Upper lobe of left lung (tissue), 6 donors: ENCODE measurements at regions not wholly inside any gene's neighbourhood (a gene's known extent, or its start where the extent isn't known, plus 50 kb on each side); places are given as distances from the start of the nearest gene placed in this dataset.

Experiments
- ATAC-seq, 2 donors: fragments of 200-7000 bp; cut with Tn5 transposase; one replicate each; pipeline ENCODE4 v1.9.1; 2022; ENCODE audit warnings: mild to moderate bottlenecking in 2 of 2, moderate library complexity in 2 of 2; ENCODE audit not compliant: low FRiP score in 2 of 2
- DNase-seq, 2 donors: peaks; one replicate each; pipeline ENCODE4 v3.0.0-alpha.2; 2019 to 2020
- H3K27ac ChIP-seq, 4 donors: fragments of 200-600 bp; sonication (generic); one replicate each; pipeline ENCODE4 v1.5.1; 2016 to 2019
- H3K27me3 ChIP-seq, 4 donors: fragments of 200-600 bp; sonication (generic); one replicate each; pipeline ENCODE4 v1.5.1; 2017 to 2019
- H3K36me3 ChIP-seq, 4 donors: fragments of 200-600 bp; sonication (generic); one replicate each; pipeline ENCODE4 v1.5.1; 2016 to 2019
- H3K4me1 ChIP-seq, 4 donors: fragments of 200-600 bp; sonication (generic); one replicate each; pipeline ENCODE4 v1.5.1; 2018 to 2019
- H3K4me3 ChIP-seq, 4 donors: fragments of 200-600 bp; sonication (generic); one replicate each; pipeline ENCODE4 v1.5.1; 2017 to 2019; ENCODE audit warnings: mild to moderate bottlenecking in 2 of 4, moderate library complexity in 1 of 4
- H3K9me3 ChIP-seq, 4 donors: fragments of 200-600 bp; sonication (generic); one replicate each; pipeline ENCODE4 v1.5.1; 2018 to 2019
- EP300 ChIP-seq, 4 donors: sonication (generic); formaldehyde crosslinking; IDR thresholded peaks; one replicate each; pipeline ENCODE4 v1.5.1; 2017; ENCODE audit warnings: antibody characterized with exemption in 4 of 4, control low read depth in 2 of 4
- POLR2A ChIP-seq, 4 donors: fragments of 450-650 bp; IDR thresholded peaks; one replicate each; pipeline ENCODE4 v1.5.1; 2016 to 2017; ENCODE audit warnings: antibody characterized with exemption in 4 of 4, mild to moderate bottlenecking in 2 of 4
- POLR2AphosphoS5 ChIP-seq, 2 donors: sonication (generic); formaldehyde crosslinking; IDR thresholded peaks; one replicate each; pipeline ENCODE4 v1.5.1; 2017; ENCODE audit warnings: antibody characterized with exemption in 2 of 2
- WGBS, 2 donors: methylation state at CpG; one replicate each; pipeline ENCODE4 v1.1.5; 2017 to 2018; 5-methylcytosine and 5-hydroxymethylcytosine counted together
- TF ChIP-seq, protein P1 (sequence below), 6 experiments: fragments of 450-650 bp in 4 of 6; fragments of 200-600 bp in 2 of 6; sonication (generic) in 2 of 6; IDR thresholded peaks; one replicate each; pipeline ENCODE4 v1.5.1; 2016 to 2019; ENCODE audit warnings: antibody characterized with exemption in 6 of 6
- donor health status: DM: no; HTN: no; CAD: no; lungs with moderate emphysema.
- donor health status: DM: no; HTN: yes; CAD: no; lungs with severe emphysema.

DNA sequence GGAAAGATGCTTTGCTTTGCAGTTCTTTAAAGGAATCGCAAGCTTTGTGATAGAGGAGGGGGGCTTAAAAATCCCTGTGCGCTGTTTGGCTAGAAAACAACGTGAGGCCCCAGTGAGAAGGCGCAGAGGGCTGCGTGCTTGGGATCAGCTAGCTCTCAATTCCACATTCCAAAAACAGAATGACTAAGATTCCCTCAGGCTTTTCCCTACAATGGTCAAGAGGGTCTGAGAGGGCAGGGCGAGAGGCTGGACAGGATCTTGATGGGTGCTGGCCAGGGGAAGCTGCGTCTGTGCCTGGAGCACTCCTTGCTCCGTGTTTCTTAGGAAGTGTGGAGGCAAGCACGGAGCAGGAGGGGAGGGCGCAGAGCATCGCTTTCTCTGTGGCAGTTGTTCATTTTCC is 72.1 kb upstream of the INHBA start:
- TF ChIP-seq POLR2A (IDR thresholded peaks at IDR 0.05) (no peak), EP300 (IDR thresholded peaks at IDR 0.05) (no peak)
- TF ChIP-seq, protein P1, sequence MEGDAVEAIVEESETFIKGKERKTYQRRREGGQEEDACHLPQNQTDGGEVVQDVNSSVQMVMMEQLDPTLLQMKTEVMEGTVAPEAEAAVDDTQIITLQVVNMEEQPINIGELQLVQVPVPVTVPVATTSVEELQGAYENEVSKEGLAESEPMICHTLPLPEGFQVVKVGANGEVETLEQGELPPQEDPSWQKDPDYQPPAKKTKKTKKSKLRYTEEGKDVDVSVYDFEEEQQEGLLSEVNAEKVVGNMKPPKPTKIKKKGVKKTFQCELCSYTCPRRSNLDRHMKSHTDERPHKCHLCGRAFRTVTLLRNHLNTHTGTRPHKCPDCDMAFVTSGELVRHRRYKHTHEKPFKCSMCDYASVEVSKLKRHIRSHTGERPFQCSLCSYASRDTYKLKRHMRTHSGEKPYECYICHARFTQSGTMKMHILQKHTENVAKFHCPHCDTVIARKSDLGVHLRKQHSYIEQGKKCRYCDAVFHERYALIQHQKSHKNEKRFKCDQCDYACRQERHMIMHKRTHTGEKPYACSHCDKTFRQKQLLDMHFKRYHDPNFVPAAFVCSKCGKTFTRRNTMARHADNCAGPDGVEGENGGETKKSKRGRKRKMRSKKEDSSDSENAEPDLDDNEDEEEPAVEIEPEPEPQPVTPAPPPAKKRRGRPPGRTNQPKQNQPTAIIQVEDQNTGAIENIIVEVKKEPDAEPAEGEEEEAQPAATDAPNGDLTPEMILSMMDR (IDR thresholded peaks at IDR 0.05), result no peak
- no peaks in the 10 kb centered on the region for H3K9me3 ChIP-seq
- no peak overlapping the region for H3K4me3 ChIP-seq
- no peaks in the 10 kb centered on the region for H3K36me3 ChIP-seq
- no peak overlapping the region for H3K27ac ChIP-seq
- ATAC-seq, result no peak
- DNase-seq, result no peak
- H3K4me1 ChIP-seq, result peaks cover 0 to 3% (median 0%) of the 10 kb centered on the region in 4 donors
- 91% methylated on average over 11 of the region's 11 CpGs for WGBS, 2 donors
- no peaks in the 10 kb centered on the region for H3K27me3 ChIP-seq

DNA sequence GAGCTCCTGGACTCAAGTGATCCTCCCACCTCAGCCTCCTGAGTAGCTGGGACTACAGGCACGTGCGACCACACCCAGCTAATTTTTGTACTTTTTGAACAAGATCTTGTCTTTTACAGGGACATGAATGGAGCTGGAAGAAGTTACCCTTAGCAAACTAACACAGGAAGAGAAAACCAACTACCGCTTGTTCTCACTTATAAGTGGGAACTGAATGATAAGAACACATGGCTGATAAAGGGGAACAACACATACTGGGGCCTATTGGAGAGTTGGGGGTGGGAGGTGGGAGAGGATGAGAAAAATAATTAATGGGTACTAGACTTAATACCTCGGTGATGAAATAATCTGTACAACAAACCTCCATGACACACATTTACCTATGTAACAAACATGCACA is 70.9 kb upstream of the INHBA start:
- no peak for DNase-seq
- WGBS, 2 donors, result 74 to 78% methylated on average over 4 of the region's 4 CpGs
- Histone ChIP-seq H3K4me3 (no peak overlapping the region), H3K36me3 (no peaks in the 10 kb centered on the region), H3K4me1 (no peaks in the 10 kb centered on the region), H3K9me3 (no peaks in the 10 kb centered on the region), H3K27me3 (no peaks in the 10 kb centered on the region), H3K27ac (no peak overlapping the region)
- TF ChIP-seq POLR2AphosphoS5 (IDR thresholded peaks at IDR 0.05) (no peak), EP300 (IDR thresholded peaks at IDR 0.05) (no peak), POLR2A (IDR thresholded peaks at IDR 0.05) (no peak)
- TF ChIP-seq, protein P1 (IDR thresholded peaks at IDR 0.05), result no peak
- no peak for ATAC-seq

DNA sequence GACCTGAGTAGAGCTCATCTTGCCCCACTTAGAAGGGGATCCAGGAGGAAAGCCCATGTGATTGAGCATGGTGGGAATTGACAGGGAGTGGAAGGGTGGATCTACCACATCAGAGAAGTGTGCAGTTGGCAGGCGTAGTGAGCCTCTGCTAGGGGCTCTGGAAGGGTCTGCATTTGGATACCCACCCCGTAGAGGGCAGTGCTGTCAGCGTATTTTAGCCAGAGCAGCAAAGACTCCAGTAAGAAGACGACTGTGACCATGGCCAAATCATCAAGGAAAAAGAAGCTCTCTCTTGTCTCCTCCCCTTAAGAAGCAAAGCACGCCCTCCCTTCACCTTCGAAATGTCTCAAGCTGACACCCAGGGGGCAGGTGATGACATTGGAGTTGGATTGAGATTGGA is 68.8 kb upstream of the INHBA start:
- no peak overlapping the region for H3K27ac ChIP-seq
- H3K4me1 ChIP-seq, result no peaks in the 10 kb centered on the region

DNA sequence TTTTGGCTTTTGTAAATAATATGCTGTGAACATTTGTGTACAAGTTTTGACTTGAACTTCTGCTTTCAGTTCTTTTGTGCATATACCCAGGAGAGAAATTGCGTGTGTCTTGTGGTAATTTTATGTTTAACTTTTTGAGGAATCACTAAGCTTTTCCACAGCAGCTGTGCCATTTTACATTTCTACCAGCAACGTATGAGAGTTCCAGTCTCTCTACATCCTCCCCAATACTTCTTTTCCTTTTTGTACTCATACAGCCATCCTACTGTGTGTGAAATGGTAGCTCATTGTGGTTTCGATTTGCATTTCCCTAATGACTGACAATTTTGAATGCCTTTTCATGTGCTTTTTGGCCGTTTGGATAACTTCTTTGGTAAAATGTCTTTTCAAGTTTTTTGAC is 66.3 kb upstream of the INHBA start:
- H3K27ac ChIP-seq, result no peak overlapping the region
- DNase-seq (no peak), ATAC-seq (no peak)
- no peaks in the 10 kb centered on the region for H3K36me3 ChIP-seq
- no peak for TF ChIP-seq POLR2A (IDR thresholded peaks at IDR 0.05)
- TF ChIP-seq, protein P1 (IDR thresholded peaks at IDR 0.05), result no peak
- no peak for TF ChIP-seq POLR2AphosphoS5 (IDR thresholded peaks at IDR 0.05)
- TF ChIP-seq EP300 (IDR thresholded peaks at IDR 0.05), result no peak
- H3K4me3 ChIP-seq, result no peak overlapping the region
- no peaks in the 10 kb centered on the region for H3K4me1 ChIP-seq
- H3K27me3 ChIP-seq, result no peaks in the 10 kb centered on the region
- H3K9me3 ChIP-seq, result no peaks in the 10 kb centered on the region
- 78 to 79% methylated on average over 4 of the region's 4 CpGs for WGBS, 2 donors

More for the DNA sequence above, 68.8 kb upstream of the INHBA start:
- DNase-seq (no peak), ATAC-seq (no peak)
- TF ChIP-seq, protein P1 (IDR thresholded peaks at IDR 0.05), result no peak
- TF ChIP-seq EP300 (IDR thresholded peaks at IDR 0.05) (no peak), POLR2A (IDR thresholded peaks at IDR 0.05) (no peak), POLR2AphosphoS5 (IDR thresholded peaks at IDR 0.05) (no peak)
- Histone ChIP-seq H3K27me3 (no peaks in the 10 kb centered on the region), H3K36me3 (no peaks in the 10 kb centered on the region), H3K4me3 (no peak overlapping the region), H3K9me3 (no peaks in the 10 kb centered on the region)
- WGBS, 2 donors, result 61 to 81% methylated on average over 5 to 6 of the region's 6 CpGs

DNA sequence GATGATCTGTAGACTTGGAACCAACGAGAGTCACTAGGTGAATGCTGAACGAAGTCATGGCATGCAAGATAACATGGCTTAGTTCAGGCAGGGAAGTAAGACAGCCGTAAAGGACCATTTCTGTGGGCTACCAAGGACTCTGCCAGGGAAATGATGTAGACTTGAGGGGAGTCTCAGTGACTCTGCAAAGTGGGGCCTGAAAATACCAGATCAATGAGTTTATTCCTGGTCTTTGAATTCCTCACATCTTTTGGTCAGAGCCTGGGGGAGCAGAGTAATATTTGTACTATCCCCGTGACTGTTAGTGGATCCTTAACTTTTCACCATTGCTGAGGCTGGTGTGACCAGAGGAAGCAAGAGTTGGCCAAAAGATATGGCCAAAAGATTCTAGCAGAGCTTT is 60.7 kb upstream of the INHBA start:
- DNase-seq, result no peak
- WGBS, 2 donors, result 83 to 94% methylated on average over 4 of the region's 4 CpGs
- Histone ChIP-seq H3K27ac (no peak overlapping the region), H3K36me3 (no peaks in the 10 kb centered on the region), H3K4me3 (no peak overlapping the region), H3K9me3 (no peaks in the 10 kb centered on the region), H3K4me1 (no peaks in the 10 kb centered on the region), H3K27me3 (no peaks in the 10 kb centered on the region)
- TF ChIP-seq, protein P1 (IDR thresholded peaks at IDR 0.05), result no peak
- TF ChIP-seq POLR2AphosphoS5 (IDR thresholded peaks at IDR 0.05), result no peak
- TF ChIP-seq POLR2A (IDR thresholded peaks at IDR 0.05), result no peak
- no peak for TF ChIP-seq EP300 (IDR thresholded peaks at IDR 0.05)
- ATAC-seq, result no peak
